ENCODE measurements at regions not wholly inside any gene's neighbourhood (a gene's known extent, or its start where the extent isn't known, plus 50 kb on each side); places are given as distances from the start of the nearest gene placed in this dataset.

DNA sequence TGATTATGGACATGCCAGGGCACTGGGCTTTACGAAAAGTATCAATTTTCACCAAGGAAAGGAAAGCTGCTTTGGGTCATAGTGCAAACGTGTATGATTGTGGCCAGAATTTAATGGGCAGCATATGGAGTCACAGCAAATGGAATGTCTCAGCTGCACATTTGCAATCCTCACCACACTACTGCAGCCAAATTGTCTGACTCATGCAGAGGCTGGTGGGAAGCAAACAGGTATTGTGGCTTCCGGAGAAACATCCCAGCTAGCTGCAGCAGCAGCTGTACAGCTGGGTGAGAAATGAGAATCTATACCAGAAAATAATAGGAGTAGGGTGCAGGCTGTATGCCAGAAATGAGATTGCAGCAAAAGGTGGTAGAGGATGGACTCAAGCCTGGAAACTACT lies 374.7 kb upstream of the VWC2 start:
- no peak for TF ChIP-seq CTCF (IDR thresholded peaks at IDR 0.05; ENCODE audit: extremely low read depth, low read depth, low read length)
- Histone ChIP-seq H3K27me3 (ENCODE audit: insufficient read depth, low read length) (no peaks in the 10 kb centered on the region), H3K79me2 (ENCODE audit: insufficient read depth, low read length) (no peaks in the 10 kb centered on the region), H3K9me3 (ENCODE audit: low read depth, low read length) (peaks cover 3% of the 10 kb centered on the region), H3K4me2 (ENCODE audit: insufficient read depth, low read length) (no peak overlapping the region), H3K27ac (ENCODE audit: low read depth, low read length) (no peak overlapping the region), H3K4me3 (ENCODE audit: insufficient read depth, low read length) (no peak overlapping the region), H3K36me3 (ENCODE audit: insufficient read depth, low read length) (no peaks in the 10 kb centered on the region), H3K4me1 (ENCODE audit: insufficient read depth, low read length) (no peaks in the 10 kb centered on the region), H2AFZ (ENCODE audit: low read length) (no peak overlapping the region), H4K20me1 (ENCODE audit: insufficient read depth, low read length) (no peaks in the 10 kb centered on the region)
- DNase-seq (ENCODE audit: insufficient read length, low spot score, missing footprints), result no peak

DNA sequence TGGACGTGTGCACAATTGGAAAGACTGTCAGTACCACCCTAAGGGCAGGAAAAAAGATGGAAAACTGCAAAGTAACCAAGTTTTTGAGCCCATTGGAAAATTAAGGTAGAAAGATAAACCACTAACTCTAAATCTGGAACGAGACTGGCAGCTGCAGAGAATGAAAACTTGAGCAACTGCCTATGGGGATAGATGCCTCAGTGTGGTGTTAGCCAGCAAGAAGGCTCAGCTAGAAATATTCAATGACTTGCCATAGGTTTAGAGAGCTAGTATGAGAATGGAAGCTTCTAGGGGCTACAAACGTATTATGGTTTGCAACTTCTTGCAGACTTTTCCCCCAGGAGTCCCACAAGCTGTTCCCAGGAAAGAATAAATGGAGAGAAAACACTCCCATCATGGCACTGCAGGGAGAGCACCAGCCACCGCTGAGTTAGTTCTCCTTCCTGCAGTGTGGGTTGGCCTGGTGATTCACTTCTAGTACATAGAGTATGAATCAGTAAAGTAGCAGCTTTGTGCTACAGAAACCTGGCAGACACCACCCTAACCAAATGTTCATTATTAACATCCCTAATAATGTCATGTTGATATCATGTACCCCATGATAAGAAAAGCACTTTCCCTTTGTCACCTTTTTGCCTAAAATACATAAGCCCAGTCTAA lies 372.4 kb upstream of the VWC2 start:
- Histone ChIP-seq H3K4me2 (ENCODE audit: insufficient read depth, low read length) (no peak overlapping the region), H3K4me1 (ENCODE audit: insufficient read depth, low read length) (no peaks in the 10 kb centered on the region), H3K79me2 (ENCODE audit: insufficient read depth, low read length) (no peaks in the 10 kb centered on the region), H3K27ac (ENCODE audit: low read depth, low read length) (no peak overlapping the region), H2AFZ (ENCODE audit: low read length) (no peak overlapping the region), H3K9me3 (ENCODE audit: low read depth, low read length) (peaks cover 3% of the 10 kb centered on the region), H3K36me3 (ENCODE audit: insufficient read depth, low read length) (no peaks in the 10 kb centered on the region), H3K4me3 (ENCODE audit: insufficient read depth, low read length) (no peak overlapping the region), H3K27me3 (ENCODE audit: insufficient read depth, low read length) (no peaks in the 10 kb centered on the region), H4K20me1 (ENCODE audit: insufficient read depth, low read length) (no peaks in the 10 kb centered on the region)
- DNase-seq (ENCODE audit: insufficient read length, low spot score, missing footprints), result no peak
- no peak for TF ChIP-seq CTCF (IDR thresholded peaks at IDR 0.05; ENCODE audit: extremely low read depth, low read depth, low read length)

DNA sequence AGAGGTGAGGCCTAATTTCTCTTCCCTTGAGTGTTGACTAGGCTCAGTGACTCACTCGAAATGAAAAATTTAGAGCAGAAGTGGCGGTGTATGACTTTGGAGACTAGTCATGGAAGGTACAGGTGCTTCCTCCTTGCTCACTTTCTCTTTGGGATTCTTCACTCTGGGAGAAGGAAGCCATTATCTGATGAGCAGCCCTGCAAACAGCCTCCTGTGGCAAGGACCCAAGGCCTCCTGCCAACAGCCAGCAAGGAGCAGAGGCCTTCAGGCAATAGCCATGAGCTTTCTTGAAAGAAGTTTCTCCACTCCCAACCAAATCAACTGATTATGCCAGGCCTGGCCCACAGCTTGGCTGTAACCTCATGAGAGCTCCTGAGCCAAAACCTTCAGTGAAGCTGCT lies 369.6 kb upstream of the VWC2 start:
- Histone ChIP-seq H3K9me3 (ENCODE audit: low read depth, low read length) (peaks cover 3% of the 10 kb centered on the region), H3K36me3 (ENCODE audit: insufficient read depth, low read length) (no peaks in the 10 kb centered on the region), H3K4me1 (ENCODE audit: insufficient read depth, low read length) (no peaks in the 10 kb centered on the region), H4K20me1 (ENCODE audit: insufficient read depth, low read length) (no peaks in the 10 kb centered on the region), H2AFZ (ENCODE audit: low read length) (no peak overlapping the region), H3K79me2 (ENCODE audit: insufficient read depth, low read length) (no peaks in the 10 kb centered on the region), H3K27ac (ENCODE audit: low read depth, low read length) (no peak overlapping the region), H3K4me2 (ENCODE audit: insufficient read depth, low read length) (no peak overlapping the region), H3K4me3 (ENCODE audit: insufficient read depth, low read length) (no peak overlapping the region), H3K27me3 (ENCODE audit: insufficient read depth, low read length) (no peaks in the 10 kb centered on the region)
- no peak for TF ChIP-seq CTCF (IDR thresholded peaks at IDR 0.05; ENCODE audit: extremely low read depth, low read depth, low read length)
- peak; percentile 23 for DNase-seq (ENCODE audit: insufficient read length, low spot score, missing footprints)

DNA sequence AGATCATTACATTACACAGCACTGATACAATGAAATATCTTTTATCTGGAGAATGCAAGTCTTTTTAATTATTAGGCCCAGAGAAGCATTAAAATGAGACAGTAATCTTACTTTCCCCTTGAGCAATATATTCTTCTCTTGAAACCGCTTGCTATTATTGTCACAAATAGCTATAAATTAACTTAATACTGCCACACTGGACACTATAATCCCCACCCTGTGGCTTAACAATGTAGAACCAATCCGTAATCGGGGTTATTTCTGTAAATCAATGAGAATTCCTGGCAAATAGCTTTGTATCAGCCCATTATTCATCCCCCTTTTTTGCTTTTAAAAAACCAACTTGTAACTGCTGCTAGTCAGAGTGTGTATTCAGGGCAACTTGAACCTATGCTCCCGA lies 366.2 kb upstream of the VWC2 start:
- H3K4me2 ChIP-seq (ENCODE audit: insufficient read depth, low read length), result no peak overlapping the region
- TF ChIP-seq CTCF (IDR thresholded peaks at IDR 0.05; ENCODE audit: extremely low read depth, low read depth, low read length), result no peak
- H3K79me2 ChIP-seq (ENCODE audit: insufficient read depth, low read length), result no peaks in the 10 kb centered on the region
- H3K9me3 ChIP-seq (ENCODE audit: low read depth, low read length), result no peaks in the 10 kb centered on the region
- H3K4me1 ChIP-seq (ENCODE audit: insufficient read depth, low read length), result no peaks in the 10 kb centered on the region
- no peak overlapping the region for H2AFZ ChIP-seq (ENCODE audit: low read length)
- no peaks in the 10 kb centered on the region for H4K20me1 ChIP-seq (ENCODE audit: insufficient read depth, low read length)
- H3K27me3 ChIP-seq (ENCODE audit: insufficient read depth, low read length), result no peaks in the 10 kb centered on the region
- H3K27ac ChIP-seq (ENCODE audit: low read depth, low read length), result no peak overlapping the region
- no peak overlapping the region for H3K4me3 ChIP-seq (ENCODE audit: insufficient read depth, low read length)
- DNase-seq (ENCODE audit: insufficient read length, low spot score, missing footprints), result no peak
- no peaks in the 10 kb centered on the region for H3K36me3 ChIP-seq (ENCODE audit: insufficient read depth, low read length)
